PC-9 (cell line): ENCODE measurements at regions not wholly inside any gene's neighbourhood (a gene's known extent, or its start where the extent isn't known, plus 50 kb on each side); places are given as distances from the start of the nearest gene placed in this dataset.

ENCODE experiments used
- EZH2 ChIP-seq: fragments of 200-600 bp; sonication (generic); IDR thresholded peaks from 2 replicates; pipeline ENCODE4 v1.8.0; 2017; ENCODE audit warnings: antibody characterized with exemption, low read depth
- TF ChIP-seq, protein P1 (sequence below): fragments of 200-600 bp; sonication (generic); conservative IDR thresholded peaks from 2 replicates; pipeline ENCODE4 v1.6.1; 2017; ENCODE audit warnings: mixed run types, antibody characterized with exemption, mild to moderate bottlenecking, moderate library complexity

DNA sequence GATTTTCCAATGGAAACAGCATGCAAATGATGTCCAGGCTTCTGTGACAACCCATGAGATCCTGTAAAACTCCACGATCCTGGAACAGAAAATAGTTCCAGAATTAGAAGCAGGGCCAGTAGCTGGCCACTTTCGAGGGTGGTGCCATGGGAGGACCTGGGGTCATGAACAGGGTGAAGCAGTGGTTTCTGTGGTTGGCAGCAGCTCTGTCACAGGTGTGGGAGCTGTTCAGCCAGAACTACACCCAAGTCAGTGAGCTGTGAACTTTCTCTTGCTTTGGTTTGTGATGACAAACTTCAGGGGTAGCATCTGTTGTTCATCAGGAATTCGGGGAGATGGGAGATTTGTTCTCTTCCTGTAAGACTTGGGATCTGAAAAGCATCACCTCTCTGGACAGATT, 314.4 kb upstream of the NT5C1B start:
- TF ChIP-seq, protein P1, sequence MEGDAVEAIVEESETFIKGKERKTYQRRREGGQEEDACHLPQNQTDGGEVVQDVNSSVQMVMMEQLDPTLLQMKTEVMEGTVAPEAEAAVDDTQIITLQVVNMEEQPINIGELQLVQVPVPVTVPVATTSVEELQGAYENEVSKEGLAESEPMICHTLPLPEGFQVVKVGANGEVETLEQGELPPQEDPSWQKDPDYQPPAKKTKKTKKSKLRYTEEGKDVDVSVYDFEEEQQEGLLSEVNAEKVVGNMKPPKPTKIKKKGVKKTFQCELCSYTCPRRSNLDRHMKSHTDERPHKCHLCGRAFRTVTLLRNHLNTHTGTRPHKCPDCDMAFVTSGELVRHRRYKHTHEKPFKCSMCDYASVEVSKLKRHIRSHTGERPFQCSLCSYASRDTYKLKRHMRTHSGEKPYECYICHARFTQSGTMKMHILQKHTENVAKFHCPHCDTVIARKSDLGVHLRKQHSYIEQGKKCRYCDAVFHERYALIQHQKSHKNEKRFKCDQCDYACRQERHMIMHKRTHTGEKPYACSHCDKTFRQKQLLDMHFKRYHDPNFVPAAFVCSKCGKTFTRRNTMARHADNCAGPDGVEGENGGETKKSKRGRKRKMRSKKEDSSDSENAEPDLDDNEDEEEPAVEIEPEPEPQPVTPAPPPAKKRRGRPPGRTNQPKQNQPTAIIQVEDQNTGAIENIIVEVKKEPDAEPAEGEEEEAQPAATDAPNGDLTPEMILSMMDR: no peak
- TF ChIP-seq EZH2: no peak
